ENCODE measurements at regions not wholly inside any gene's neighbourhood (a gene's known extent, or its start where the extent isn't known, plus 50 kb on each side); places are given as distances from the start of the nearest gene placed in this dataset.

DNA sequence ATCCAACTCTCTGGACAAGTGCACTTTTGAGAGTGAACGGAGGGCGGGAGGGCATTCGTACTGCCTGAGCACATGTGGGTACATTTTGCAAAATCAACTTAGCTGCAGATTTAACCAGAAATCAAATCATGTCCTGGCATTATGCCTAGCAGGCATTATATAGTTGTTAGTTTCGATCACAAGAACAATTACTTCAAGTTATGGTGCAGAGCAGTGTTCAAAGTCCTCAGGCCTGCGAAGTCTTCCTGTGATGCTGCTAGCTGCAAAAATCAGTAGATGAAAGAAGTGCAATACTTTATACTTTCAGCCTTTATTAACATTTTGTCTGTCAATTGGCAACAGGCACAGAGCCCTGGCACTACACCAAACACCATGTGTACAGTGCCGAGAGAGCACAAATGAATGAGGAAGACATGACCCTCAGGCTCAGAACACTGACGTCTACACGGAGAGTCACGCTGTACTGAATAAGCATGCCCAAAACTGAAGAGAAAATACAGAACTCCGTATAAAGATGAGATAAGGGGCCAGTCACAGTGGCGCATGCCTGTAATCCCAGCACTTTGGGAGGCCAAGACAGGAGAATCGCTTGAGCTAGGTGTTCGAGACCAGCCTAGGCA is 92.1 kb upstream of the CREB1 start (continued):
- TF ChIP-seq, protein P1, sequence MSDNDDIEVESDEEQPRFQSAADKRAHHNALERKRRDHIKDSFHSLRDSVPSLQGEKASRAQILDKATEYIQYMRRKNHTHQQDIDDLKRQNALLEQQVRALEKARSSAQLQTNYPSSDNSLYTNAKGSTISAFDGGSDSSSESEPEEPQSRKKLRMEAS (IDR thresholded peaks at IDR 0.05; ENCODE audit: low read depth), result no peak
- TF ChIP-seq, protein P2, sequence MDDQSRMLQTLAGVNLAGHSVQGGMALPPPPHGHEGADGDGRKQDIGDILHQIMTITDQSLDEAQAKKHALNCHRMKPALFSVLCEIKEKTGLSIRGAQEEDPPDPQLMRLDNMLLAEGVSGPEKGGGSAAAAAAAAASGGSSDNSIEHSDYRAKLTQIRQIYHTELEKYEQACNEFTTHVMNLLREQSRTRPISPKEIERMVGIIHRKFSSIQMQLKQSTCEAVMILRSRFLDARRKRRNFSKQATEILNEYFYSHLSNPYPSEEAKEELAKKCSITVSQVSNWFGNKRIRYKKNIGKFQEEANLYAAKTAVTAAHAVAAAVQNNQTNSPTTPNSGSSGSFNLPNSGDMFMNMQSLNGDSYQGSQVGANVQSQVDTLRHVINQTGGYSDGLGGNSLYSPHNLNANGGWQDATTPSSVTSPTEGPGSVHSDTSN (IDR thresholded peaks at IDR 0.05), result no peak
- TF ChIP-seq, protein P3, sequence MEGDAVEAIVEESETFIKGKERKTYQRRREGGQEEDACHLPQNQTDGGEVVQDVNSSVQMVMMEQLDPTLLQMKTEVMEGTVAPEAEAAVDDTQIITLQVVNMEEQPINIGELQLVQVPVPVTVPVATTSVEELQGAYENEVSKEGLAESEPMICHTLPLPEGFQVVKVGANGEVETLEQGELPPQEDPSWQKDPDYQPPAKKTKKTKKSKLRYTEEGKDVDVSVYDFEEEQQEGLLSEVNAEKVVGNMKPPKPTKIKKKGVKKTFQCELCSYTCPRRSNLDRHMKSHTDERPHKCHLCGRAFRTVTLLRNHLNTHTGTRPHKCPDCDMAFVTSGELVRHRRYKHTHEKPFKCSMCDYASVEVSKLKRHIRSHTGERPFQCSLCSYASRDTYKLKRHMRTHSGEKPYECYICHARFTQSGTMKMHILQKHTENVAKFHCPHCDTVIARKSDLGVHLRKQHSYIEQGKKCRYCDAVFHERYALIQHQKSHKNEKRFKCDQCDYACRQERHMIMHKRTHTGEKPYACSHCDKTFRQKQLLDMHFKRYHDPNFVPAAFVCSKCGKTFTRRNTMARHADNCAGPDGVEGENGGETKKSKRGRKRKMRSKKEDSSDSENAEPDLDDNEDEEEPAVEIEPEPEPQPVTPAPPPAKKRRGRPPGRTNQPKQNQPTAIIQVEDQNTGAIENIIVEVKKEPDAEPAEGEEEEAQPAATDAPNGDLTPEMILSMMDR (IDR thresholded peaks at IDR 0.05), result no peak
- TF ChIP-seq RAD21 (IDR thresholded peaks at IDR 0.05; ENCODE audit: low read length) (peak; percentile 1; the same call in 1 of the 2 replicates), SIN3A (IDR thresholded peaks at IDR 0.05; ENCODE audit: borderline replicate concordance, low read depth, low read length) (no peak), TAF1 (IDR thresholded peaks at IDR 0.05; ENCODE audit: borderline replicate concordance, low read depth, low read length) (no peak), NRF1 (IDR thresholded peaks at IDR 0.05; ENCODE audit: low read depth, low read length) (peak; percentile 11; the same call in 1 of the 2 replicates), TCF12 (IDR thresholded peaks at IDR 0.05) (peak; percentile 29; the same call in 1 of the 2 replicates), POLR2AphosphoS5 (IDR thresholded peaks at IDR 0.05; ENCODE audit: low read depth, low read length) (no peak; the same call in 1 of the 2 replicates), SMC3 (IDR thresholded peaks at IDR 0.05; ENCODE audit: low read depth, low read length) (no peak), GATA2 (CRISPR knock-in tag; IDR thresholded peaks at IDR 0.05) (peak; percentile 70), ELF1 (IDR thresholded peaks at IDR 0.05) (no peak), CHD2 (IDR thresholded peaks at IDR 0.05; ENCODE audit: low read length, partially characterized antibody) (no peak)
- TF ChIP-seq, protein P4, sequence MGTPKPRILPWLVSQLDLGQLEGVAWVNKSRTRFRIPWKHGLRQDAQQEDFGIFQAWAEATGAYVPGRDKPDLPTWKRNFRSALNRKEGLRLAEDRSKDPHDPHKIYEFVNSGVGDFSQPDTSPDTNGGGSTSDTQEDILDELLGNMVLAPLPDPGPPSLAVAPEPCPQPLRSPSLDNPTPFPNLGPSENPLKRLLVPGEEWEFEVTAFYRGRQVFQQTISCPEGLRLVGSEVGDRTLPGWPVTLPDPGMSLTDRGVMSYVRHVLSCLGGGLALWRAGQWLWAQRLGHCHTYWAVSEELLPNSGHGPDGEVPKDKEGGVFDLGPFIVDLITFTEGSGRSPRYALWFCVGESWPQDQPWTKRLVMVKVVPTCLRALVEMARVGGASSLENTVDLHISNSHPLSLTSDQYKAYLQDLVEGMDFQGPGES (IDR thresholded peaks at IDR 0.05; ENCODE audit: low read depth, low read length), result no peak
- TF ChIP-seq, protein P5, sequence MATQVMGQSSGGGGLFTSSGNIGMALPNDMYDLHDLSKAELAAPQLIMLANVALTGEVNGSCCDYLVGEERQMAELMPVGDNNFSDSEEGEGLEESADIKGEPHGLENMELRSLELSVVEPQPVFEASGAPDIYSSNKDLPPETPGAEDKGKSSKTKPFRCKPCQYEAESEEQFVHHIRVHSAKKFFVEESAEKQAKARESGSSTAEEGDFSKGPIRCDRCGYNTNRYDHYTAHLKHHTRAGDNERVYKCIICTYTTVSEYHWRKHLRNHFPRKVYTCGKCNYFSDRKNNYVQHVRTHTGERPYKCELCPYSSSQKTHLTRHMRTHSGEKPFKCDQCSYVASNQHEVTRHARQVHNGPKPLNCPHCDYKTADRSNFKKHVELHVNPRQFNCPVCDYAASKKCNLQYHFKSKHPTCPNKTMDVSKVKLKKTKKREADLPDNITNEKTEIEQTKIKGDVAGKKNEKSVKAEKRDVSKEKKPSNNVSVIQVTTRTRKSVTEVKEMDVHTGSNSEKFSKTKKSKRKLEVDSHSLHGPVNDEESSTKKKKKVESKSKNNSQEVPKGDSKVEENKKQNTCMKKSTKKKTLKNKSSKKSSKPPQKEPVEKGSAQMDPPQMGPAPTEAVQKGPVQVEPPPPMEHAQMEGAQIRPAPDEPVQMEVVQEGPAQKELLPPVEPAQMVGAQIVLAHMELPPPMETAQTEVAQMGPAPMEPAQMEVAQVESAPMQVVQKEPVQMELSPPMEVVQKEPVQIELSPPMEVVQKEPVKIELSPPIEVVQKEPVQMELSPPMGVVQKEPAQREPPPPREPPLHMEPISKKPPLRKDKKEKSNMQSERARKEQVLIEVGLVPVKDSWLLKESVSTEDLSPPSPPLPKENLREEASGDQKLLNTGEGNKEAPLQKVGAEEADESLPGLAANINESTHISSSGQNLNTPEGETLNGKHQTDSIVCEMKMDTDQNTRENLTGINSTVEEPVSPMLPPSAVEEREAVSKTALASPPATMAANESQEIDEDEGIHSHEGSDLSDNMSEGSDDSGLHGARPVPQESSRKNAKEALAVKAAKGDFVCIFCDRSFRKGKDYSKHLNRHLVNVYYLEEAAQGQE (IDR thresholded peaks at IDR 0.05; ENCODE audit: low read depth, low read length), result no peak
- TF ChIP-seq, protein P6, sequence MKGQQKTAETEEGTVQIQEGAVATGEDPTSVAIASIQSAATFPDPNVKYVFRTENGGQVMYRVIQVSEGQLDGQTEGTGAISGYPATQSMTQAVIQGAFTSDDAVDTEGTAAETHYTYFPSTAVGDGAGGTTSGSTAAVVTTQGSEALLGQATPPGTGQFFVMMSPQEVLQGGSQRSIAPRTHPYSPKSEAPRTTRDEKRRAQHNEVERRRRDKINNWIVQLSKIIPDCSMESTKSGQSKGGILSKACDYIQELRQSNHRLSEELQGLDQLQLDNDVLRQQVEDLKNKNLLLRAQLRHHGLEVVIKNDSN (IDR thresholded peaks at IDR 0.05; ENCODE audit: borderline replicate concordance, low read depth), result no peak
